CD4-positive, CD25-positive, alpha-beta regulatory T cell (primary cell): ENCODE measurements at regions not wholly inside any gene's neighbourhood (a gene's known extent, or its start where the extent isn't known, plus 50 kb on each side); places are given as distances from the start of the nearest gene placed in this dataset.

Experiments used
- ATAC-seq, 2 donors: fragments of 150-1000 bp; cut with Tn5 transposase; one replicate each; pipeline ENCODE4 v1.10.0; 2021; ENCODE audit warnings: low read depth in 2 of 2, moderate number of reproducible peaks in 2 of 2, moderate library complexity in 1 of 2
- DNase-seq, 3 donors: peaks; one replicate each; pipeline versions ENCODE4 v3.0.0 to v3.0.0-alpha.2; 2012 to 2022; ENCODE audit warnings: mixed read lengths in 1 of 3
- H3K27ac ChIP-seq: one replicate; pipeline ENCODE4 v1.7.0; 2013; ENCODE audit warnings: mild to moderate bottlenecking, low read length; ENCODE audit not compliant: insufficient read depth, poor library complexity, severe bottlenecking
- H3K27me3 ChIP-seq: one replicate; pipeline ENCODE4 v1.7.0; 2013; ENCODE audit warnings: low read length; ENCODE audit not compliant: control insufficient read depth, insufficient read depth
- H3K36me3 ChIP-seq: one replicate; pipeline ENCODE4 v1.7.0; 2013; ENCODE audit warnings: mild to moderate bottlenecking, low read length, moderate library complexity; ENCODE audit not compliant: control insufficient read depth, insufficient read depth
- H3K4me1 ChIP-seq: 2 replicates; pipeline ENCODE4 v1.7.0; 2013; ENCODE audit warnings: mild to moderate bottlenecking, low read length; ENCODE audit not compliant: insufficient read depth, control insufficient read depth, poor library complexity, severe bottlenecking
- H3K4me3 ChIP-seq: one replicate; pipeline ENCODE4 v1.7.0; 2013; ENCODE audit warnings: low read depth, mild to moderate bottlenecking, low read length, moderate library complexity
- H3K9me3 ChIP-seq, 2 experiments: 1 replicate in 1 of 2; 2 replicates in 1 of 2; pipeline ENCODE4 v1.7.0; 2013; ENCODE audit warnings: low read length in 2 of 2, mild to moderate bottlenecking in 1 of 2, moderate library complexity in 1 of 2; ENCODE audit not compliant: control insufficient read depth in 2 of 2
- H3K27ac Mint-ChIP-seq, 3 donors: one replicate each; pipeline ENCODE4 v1.8.0; 2020 to 2022; ENCODE audit warnings: mild to moderate bottlenecking in 3 of 3, mixed read lengths in 3 of 3, moderate library complexity in 2 of 3
- H3K27me3 Mint-ChIP-seq: one replicate; pipeline ENCODE4 v1.8.0; 2022; ENCODE audit warnings: mild to moderate bottlenecking, mixed read lengths
- H3K36me3 Mint-ChIP-seq: one replicate; pipeline ENCODE4 v1.8.0; 2020; ENCODE audit warnings: mixed read lengths
- H3K4me1 Mint-ChIP-seq, 4 donors: one replicate each; pipeline ENCODE4 v1.8.0; 2020 to 2022; ENCODE audit warnings: mixed read lengths in 4 of 4, mild to moderate bottlenecking in 1 of 4
- H3K4me3 Mint-ChIP-seq, 4 donors: one replicate each; pipeline ENCODE4 v1.8.0; 2020 to 2022; ENCODE audit warnings: mild to moderate bottlenecking in 4 of 4, mixed read lengths in 4 of 4, moderate library complexity in 3 of 4
- H3K9me3 Mint-ChIP-seq, 7 donors: one replicate each; pipeline ENCODE4 v1.8.0; 2020 to 2022; ENCODE audit warnings: mixed read lengths in 7 of 7, mild to moderate bottlenecking in 3 of 7, moderate library complexity in 2 of 7

GRCh38 chr6:14981960-14982359 is 263.9 kb upstream of the JARID2 start:
- no peak for ATAC-seq

GRCh38 chr6:14983599-14984518 is 262.0 kb upstream of the JARID2 start:
- H3K4me3 ChIP-seq = no peak overlapping the region
- H3K9me3 ChIP-seq = no peaks in the 10 kb centered on the region
- no peaks in the 10 kb centered on the region for H3K4me1 Mint-ChIP-seq
- H3K9me3 Mint-ChIP-seq = peaks cover 0 to 4% (median 0%) of the 10 kb centered on the region in 7 donors
- no peak overlapping the region for H3K27ac Mint-ChIP-seq
- ATAC-seq = no peak
- no peak for DNase-seq
- no peak overlapping the region for H3K4me3 Mint-ChIP-seq
- H3K4me1 ChIP-seq = no peaks in the 10 kb centered on the region
- no peaks in the 10 kb centered on the region for H3K36me3 ChIP-seq
- peaks cover 2% of the 10 kb centered on the region for H3K27me3 ChIP-seq
- no peak overlapping the region for H3K27ac ChIP-seq
- H3K27me3 Mint-ChIP-seq = peaks cover 14% of the 10 kb centered on the region
- H3K36me3 Mint-ChIP-seq = no peaks in the 10 kb centered on the region

More at GRCh38 chr6:14981960-14982359, 263.9 kb upstream of the JARID2 start:
- DNase-seq = no peak
- Mint-ChIP-seq H3K36me3 (no peaks in the 10 kb centered on the region), H3K27ac (no peak overlapping the region), H3K27me3 (peaks cover 12% of the 10 kb centered on the region), H3K4me3 (no peak overlapping the region), H3K4me1 (no peaks in the 10 kb centered on the region), H3K9me3 (peaks cover 0 to 4% (median 0%) of the 10 kb centered on the region in 7 donors)
- Histone ChIP-seq H3K27ac (no peak overlapping the region), H3K4me3 (no peak overlapping the region), H3K27me3 (peaks cover 2% of the 10 kb centered on the region), H3K9me3 (no peaks in the 10 kb centered on the region), H3K36me3 (no peaks in the 10 kb centered on the region), H3K4me1 (no peaks in the 10 kb centered on the region)

- H3K36me3 Mint-ChIP-seq = no peaks in the 10 kb centered on the region
- no peak for DNase-seq
- no peak overlapping the region for H3K4me3 Mint-ChIP-seq
These were observed 261.4 kb upstream of the JARID2 start for GRCh38 chr6:14984519-14984853.

GRCh38 chr6:14985366-14985765 is 260.5 kb upstream of the JARID2 start:
- no peaks in the 10 kb centered on the region for H3K4me1 ChIP-seq
- no peaks in the 10 kb centered on the region for H3K4me1 Mint-ChIP-seq
- no peaks in the 10 kb centered on the region for H3K9me3 ChIP-seq
- peaks cover 2% of the 10 kb centered on the region for H3K27me3 ChIP-seq
- H3K27ac Mint-ChIP-seq = no peak overlapping the region
- H3K27me3 Mint-ChIP-seq = peaks cover 19% of the 10 kb centered on the region
- no peaks in the 10 kb centered on the region for H3K36me3 ChIP-seq
- no peak for ATAC-seq
- H3K4me3 ChIP-seq = no peak overlapping the region
- H3K27ac ChIP-seq = no peak overlapping the region
- peaks cover 0 to 2% (median 0%) of the 10 kb centered on the region in 7 donors for H3K9me3 Mint-ChIP-seq
- no peak for DNase-seq
- no peak overlapping the region for H3K4me3 Mint-ChIP-seq
- H3K36me3 Mint-ChIP-seq = no peaks in the 10 kb centered on the region

More at GRCh38 chr6:14984519-14984853, 261.4 kb upstream of the JARID2 start:
- Mint-ChIP-seq H3K27ac (no peak overlapping the region), H3K27me3 (peaks cover 19% of the 10 kb centered on the region), H3K4me1 (no peaks in the 10 kb centered on the region), H3K9me3 (peaks cover 0 to 4% (median 0%) of the 10 kb centered on the region in 7 donors)
- Histone ChIP-seq H3K27me3 (peaks cover 2% of the 10 kb centered on the region), H3K4me3 (no peak overlapping the region), H3K4me1 (no peaks in the 10 kb centered on the region), H3K36me3 (no peaks in the 10 kb centered on the region), H3K9me3 (no peaks in the 10 kb centered on the region), H3K27ac (no peak overlapping the region)
- no peak for ATAC-seq

- H3K27me3 Mint-ChIP-seq = peaks cover 19% of the 10 kb centered on the region
- ATAC-seq (no peak), DNase-seq (no peak)
- no peaks in the 10 kb centered on the region for H3K36me3 Mint-ChIP-seq
- no peaks in the 10 kb centered on the region for H3K36me3 ChIP-seq
- H3K27ac Mint-ChIP-seq = no peak overlapping the region
- H3K27me3 ChIP-seq = peaks cover 2% of the 10 kb centered on the region
- no peak overlapping the region for H3K4me3 ChIP-seq
- no peak overlapping the region for H3K27ac ChIP-seq
- H3K9me3 Mint-ChIP-seq = peaks cover 0 to 2% (median 0%) of the 10 kb centered on the region in 7 donors
- no peak overlapping the region for H3K4me3 Mint-ChIP-seq
- H3K9me3 ChIP-seq = no peaks in the 10 kb centered on the region
- no peaks in the 10 kb centered on the region for H3K4me1 Mint-ChIP-seq
- no peaks in the 10 kb centered on the region for H3K4me1 ChIP-seq
These were observed 259.5 kb upstream of the JARID2 start for GRCh38 chr6:14986370-14986769.

- no peak overlapping the region for H3K4me3 ChIP-seq
- H3K27ac ChIP-seq = no peak overlapping the region
- no peak for DNase-seq
- peaks cover 0 to 2% (median 0%) of the 10 kb centered on the region in 7 donors for H3K9me3 Mint-ChIP-seq
- no peak for ATAC-seq
- H3K27me3 Mint-ChIP-seq = peaks cover 19% of the 10 kb centered on the region
- no peak overlapping the region for H3K27ac Mint-ChIP-seq
- no peaks in the 10 kb centered on the region for H3K36me3 ChIP-seq
- H3K9me3 ChIP-seq = no peaks in the 10 kb centered on the region
- no peak overlapping the region for H3K4me3 Mint-ChIP-seq
- H3K4me1 Mint-ChIP-seq = no peaks in the 10 kb centered on the region
- H3K4me1 ChIP-seq = no peaks in the 10 kb centered on the region
- H3K27me3 ChIP-seq = no peaks in the 10 kb centered on the region
- no peaks in the 10 kb centered on the region for H3K36me3 Mint-ChIP-seq
These were observed 258.4 kb upstream of the JARID2 start for GRCh38 chr6:14987490-14987889.

- Histone ChIP-seq H3K36me3 (no peaks in the 10 kb centered on the region), H3K27me3 (no peaks in the 10 kb centered on the region), H3K4me1 (no peaks in the 10 kb centered on the region), H3K27ac (no peak overlapping the region), H3K9me3 (no peaks in the 10 kb centered on the region), H3K4me3 (no peak overlapping the region)
- no peak for DNase-seq
- H3K27me3 Mint-ChIP-seq = peaks cover 12% of the 10 kb centered on the region
- no peak for ATAC-seq
- H3K36me3 Mint-ChIP-seq = no peaks in the 10 kb centered on the region
- H3K9me3 Mint-ChIP-seq = no peaks in the 10 kb centered on the region
- no peak overlapping the region for H3K27ac Mint-ChIP-seq
- no peak overlapping the region for H3K4me3 Mint-ChIP-seq
- H3K4me1 Mint-ChIP-seq = no peaks in the 10 kb centered on the region
These were observed 253.5 kb upstream of the JARID2 start for GRCh38 chr6:14992382-14992781.

GRCh38 chr6:14995208-14995607 is 250.7 kb upstream of the JARID2 start:
- no peak overlapping the region for H3K27ac ChIP-seq
- H3K4me1 Mint-ChIP-seq = no peaks in the 10 kb centered on the region
- no peak for ATAC-seq
- H3K9me3 Mint-ChIP-seq = no peaks in the 10 kb centered on the region
- DNase-seq = no peak
- peaks cover 1% of the 10 kb centered on the region for H3K27me3 Mint-ChIP-seq
- H3K36me3 Mint-ChIP-seq = no peaks in the 10 kb centered on the region
- no peaks in the 10 kb centered on the region for H3K4me1 ChIP-seq
- no peaks in the 10 kb centered on the region for H3K36me3 ChIP-seq
- no peaks in the 10 kb centered on the region for H3K9me3 ChIP-seq
- no peaks in the 10 kb centered on the region for H3K27me3 ChIP-seq
- H3K4me3 Mint-ChIP-seq = no peak overlapping the region
- no peak overlapping the region for H3K4me3 ChIP-seq
- no peak overlapping the region for H3K27ac Mint-ChIP-seq
